NT2/D1 (cell line): ENCODE measurements at regions not wholly inside any gene's neighbourhood (a gene's known extent, or its start where the extent isn't known, plus 50 kb on each side); places are given as distances from the start of the nearest gene placed in this dataset.

Source experiments
- SUZ12 ChIP-seq: IDR thresholded peaks from 2 replicates; pipeline ENCODE4 v1.6.1; 2011; ENCODE audit not compliant: insufficient read length, insufficient read depth; ENCODE audit errors: extremely low read depth
- YY1 ChIP-seq: IDR thresholded peaks from 2 replicates; pipeline ENCODE4 v1.6.1; 2011; ENCODE audit not compliant: insufficient read length, insufficient read depth
- ZNF274 ChIP-seq: IDR thresholded peaks from 2 replicates; pipeline ENCODE4 v1.6.1; 2011; ENCODE audit warnings: mild to moderate bottlenecking, low read depth, low read length

DNA sequence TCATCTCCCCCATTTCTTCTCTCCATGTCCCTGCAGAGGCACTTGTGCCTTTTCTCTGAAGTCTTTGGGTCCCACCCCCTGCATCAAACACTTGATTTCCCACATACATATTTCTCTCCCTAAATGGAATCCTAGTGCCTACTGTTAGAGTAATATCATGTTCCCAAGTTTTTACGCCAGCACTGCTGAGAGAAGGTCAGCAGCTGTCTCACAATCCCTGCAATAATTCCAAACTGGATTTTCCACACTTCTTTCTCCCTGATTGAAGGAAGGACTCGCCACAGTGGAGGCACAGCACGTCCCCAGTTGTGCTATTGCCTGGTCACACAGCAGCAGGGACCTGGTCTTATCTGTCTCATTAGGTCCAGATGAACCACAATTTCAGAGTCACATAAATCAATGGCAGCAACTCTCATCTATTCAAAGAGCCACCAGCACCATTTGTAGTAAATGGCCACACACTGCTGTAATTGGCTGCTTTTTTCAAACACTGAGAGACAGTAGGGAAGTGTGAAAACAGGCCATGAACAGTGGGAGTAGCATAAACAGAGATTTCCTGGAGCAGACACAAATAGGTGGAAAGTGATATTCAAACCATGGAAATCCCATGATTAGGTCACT is 605.5 kb downstream of the XPNPEP1 start:
- TF ChIP-seq ZNF274 (no peak), SUZ12 (no peak), YY1 (no peak)
